Choroid plexus epithelial cell (primary cell): ENCODE measurements at regions not wholly inside any gene's neighbourhood (a gene's known extent, or its start where the extent isn't known, plus 50 kb on each side); places are given as distances from the start of the nearest gene placed in this dataset.

ENCODE experiments used
- DNase-seq: peaks from one replicate; pipeline ENCODE4 v3.0.0-alpha.2; 2010; ENCODE audit warnings: low read depth
- H3K4me3 ChIP-seq: 2 replicates; pipeline ENCODE4 v1.5.1; 2011; ENCODE audit warnings: low read depth, mild to moderate bottlenecking, control low read depth, low read length, moderate library complexity
- CTCF ChIP-seq: conservative IDR thresholded peaks from 2 replicates; pipeline ENCODE4 v1.5.1; 2011; ENCODE audit warnings: low read depth, mild to moderate bottlenecking, control low read depth, inconsistent platforms, low read length, moderate library complexity

DNA sequence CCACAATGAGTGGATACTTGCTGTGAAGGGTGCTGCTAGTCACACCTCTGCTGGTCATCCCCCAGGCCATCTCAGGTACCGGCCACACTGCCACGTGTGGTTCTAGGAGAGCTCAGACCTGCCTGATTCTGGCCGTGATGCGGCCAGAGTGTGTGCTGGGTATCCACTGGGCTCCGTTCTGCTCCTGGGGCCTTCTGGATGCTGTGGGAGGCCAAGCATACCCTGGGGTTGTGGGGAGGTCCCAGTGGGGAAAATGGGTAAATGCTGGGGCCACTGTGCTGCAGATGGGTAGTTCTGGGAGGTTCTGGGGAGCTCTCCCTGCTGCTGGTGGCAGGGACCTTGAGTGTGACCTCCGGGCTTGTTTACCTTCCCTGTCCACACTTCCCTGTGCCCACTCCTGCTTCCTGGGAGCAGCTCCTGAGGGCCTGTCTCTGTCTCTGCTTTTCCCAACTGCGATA, 318.4 kb downstream of the GLRX3 start:
- TF ChIP-seq CTCF = no peak
- H3K4me3 ChIP-seq = no peak overlapping the region
- DNase-seq = no peak

DNA sequence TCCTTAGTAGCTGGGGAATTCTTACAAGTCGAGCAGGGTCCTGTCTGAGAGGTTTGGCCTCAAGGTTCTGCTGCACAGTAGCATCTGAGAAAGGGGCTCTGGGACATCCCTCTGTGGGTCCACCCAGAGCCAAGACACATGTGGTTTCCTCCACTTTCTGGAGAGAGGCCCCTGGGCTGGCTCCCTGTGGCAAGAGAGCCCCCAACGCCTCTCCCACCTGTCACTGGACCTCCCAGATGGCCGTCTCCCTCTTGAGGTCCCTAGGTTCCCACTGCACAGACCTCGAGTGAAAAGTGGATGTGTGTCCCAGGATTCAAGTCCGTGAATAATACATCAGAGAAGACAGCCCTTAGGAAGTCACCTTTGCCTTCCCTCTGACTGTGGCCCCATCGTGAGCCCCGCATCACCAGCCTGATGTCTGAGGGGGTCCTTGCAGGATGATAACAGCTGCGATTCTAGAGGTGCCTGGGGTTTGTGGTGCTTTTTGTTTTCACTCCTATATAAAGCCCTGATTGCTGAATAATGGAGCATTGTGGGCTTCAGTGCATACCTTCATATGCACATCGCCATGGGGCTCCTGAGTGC, 319.0 kb downstream of the GLRX3 start:
- no peak for TF ChIP-seq CTCF
- H3K4me3 ChIP-seq = no peak overlapping the region
- DNase-seq = no peak

DNA sequence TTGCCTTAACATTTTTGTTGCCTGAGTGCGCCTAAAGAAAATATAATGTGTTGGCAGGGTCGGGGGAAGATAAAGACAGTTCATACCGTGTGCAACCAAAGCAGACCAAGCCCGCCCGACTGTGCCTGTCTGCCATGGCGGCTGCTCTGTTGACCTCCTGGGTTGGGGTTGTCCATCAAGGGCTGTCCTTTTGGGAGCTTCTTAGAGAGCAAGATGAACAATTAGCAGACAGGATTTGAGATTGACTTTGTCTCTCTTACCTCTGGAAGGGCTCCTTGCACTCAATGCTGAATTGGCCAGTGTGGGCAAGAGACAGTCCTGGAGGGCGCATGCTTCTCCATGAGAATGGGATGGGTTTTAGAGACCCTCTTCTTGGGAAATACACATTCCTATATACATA, 319.6 kb downstream of the GLRX3 start:
- no peak for TF ChIP-seq CTCF
- DNase-seq = no peak
- H3K4me3 ChIP-seq = no peak overlapping the region

- DNase-seq = no peak
- no peak for TF ChIP-seq CTCF
- no peak overlapping the region for H3K4me3 ChIP-seq
These were observed 320.4 kb downstream of the GLRX3 start for GRCh38 chr10:130456616-130457015.

DNA sequence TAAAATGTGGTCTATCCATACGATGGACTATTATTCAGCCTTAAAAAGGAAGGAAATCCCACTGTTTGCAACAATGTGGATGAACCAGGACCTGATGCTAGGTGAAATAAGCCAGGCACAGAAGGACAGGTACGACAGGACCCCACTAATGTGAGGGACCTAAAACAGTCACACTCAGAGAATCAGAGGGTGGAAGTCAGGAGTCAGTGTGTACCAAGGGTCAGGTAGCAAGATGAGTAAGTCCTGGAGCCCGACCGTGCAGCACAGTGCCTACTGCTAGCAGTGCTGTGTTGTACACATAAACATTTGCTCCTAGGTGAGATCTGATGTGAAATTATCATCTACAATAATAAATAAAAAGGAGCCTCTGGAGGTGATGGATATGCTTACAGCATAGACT, 322.3 kb downstream of the GLRX3 start:
- TF ChIP-seq CTCF = no peak
- no peak overlapping the region for H3K4me3 ChIP-seq
- DNase-seq = no peak

DNA sequence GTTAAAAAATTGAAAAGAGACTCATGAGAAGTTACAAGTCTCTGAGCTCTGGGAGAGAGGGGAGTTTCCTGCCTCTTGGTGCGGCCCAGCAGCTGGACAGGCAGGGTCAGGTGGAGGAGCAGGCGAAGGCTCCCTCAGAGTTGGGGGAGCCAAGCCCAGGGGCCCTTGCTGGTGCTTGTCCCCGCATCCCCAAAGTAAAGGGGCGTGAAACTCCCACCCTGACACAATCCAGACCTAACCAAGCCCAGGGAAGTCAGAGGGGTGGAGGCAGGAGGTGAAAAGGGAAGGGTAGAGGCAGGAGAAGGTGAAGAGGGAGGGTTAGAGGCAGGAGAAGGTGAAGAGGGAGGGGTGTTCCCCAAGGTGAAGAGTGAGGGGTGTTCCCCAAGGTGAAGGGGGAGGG, 322.8 kb downstream of the GLRX3 start:
- no peak for TF ChIP-seq CTCF

GRCh38 chr10:130459851-130460490, 323.8 kb downstream of the GLRX3 start:
- DNase-seq = no peak
- no peak for TF ChIP-seq CTCF
- H3K4me3 ChIP-seq = no peak overlapping the region

More for the DNA sequence above, 322.8 kb downstream of the GLRX3 start:
- H3K4me3 ChIP-seq = no peak overlapping the region
- no peak for DNase-seq
